HG03039 (cell line): ENCODE measurements at regions not wholly inside any gene's neighbourhood (a gene's known extent, or its start where the extent isn't known, plus 50 kb on each side); places are given as distances from the start of the nearest gene placed in this dataset.

Experiments used
- ATAC-seq: cut with Tn5 transposase; IDR thresholded peaks from one replicate; pipeline ENCODE4 v1.9.1; 2021; ENCODE audit warnings: mild to moderate bottlenecking, moderate library complexity; ENCODE audit not compliant: unreplicated experiment

- no peak for ATAC-seq
Observed at GRCh38 chr5:89260254-89260653, 377.3 kb upstream of the MEF2C start.

- ATAC-seq = no peak
Observed at GRCh38 chr5:89255845-89256463, 373.0 kb upstream of the MEF2C start.

GRCh38 chr5:89253666-89254352 lies 370.8 kb upstream of the MEF2C start:
- ATAC-seq = no peak

GRCh38 chr5:89246864-89247263 lies 363.9 kb upstream of the MEF2C start:
- ATAC-seq = no peak

- no peak for ATAC-seq
Observed at GRCh38 chr5:89246252-89246651, 363.3 kb upstream of the MEF2C start.

GRCh38 chr5:89243611-89244010 lies 360.6 kb upstream of the MEF2C start:
- no peak for ATAC-seq

GRCh38 chr5:89241186-89241585 lies 358.2 kb upstream of the MEF2C start:
- ATAC-seq = no peak

- no peak for ATAC-seq
Observed at GRCh38 chr5:89236900-89237299, 353.9 kb upstream of the MEF2C start.

GRCh38 chr5:89233462-89233861 lies 350.5 kb upstream of the MEF2C start:
- no peak for ATAC-seq

GRCh38 chr5:89232139-89232603 lies 349.2 kb upstream of the MEF2C start:
- ATAC-seq = peak; percentile 90

- no peak for ATAC-seq
Observed at GRCh38 chr5:89230178-89230577, 347.2 kb upstream of the MEF2C start.

- no peak for ATAC-seq
Observed at GRCh38 chr5:89229331-89230070, 346.5 kb upstream of the MEF2C start.

- no peak for ATAC-seq
Observed at GRCh38 chr5:89228355-89228754, 345.4 kb upstream of the MEF2C start.

- ATAC-seq = no peak
Observed at GRCh38 chr5:89218364-89218763, 335.4 kb upstream of the MEF2C start.

- no peak for ATAC-seq
Observed at GRCh38 chr5:89216606-89217005, 333.6 kb upstream of the MEF2C start.

- ATAC-seq = no peak
Observed at GRCh38 chr5:89213573-89213972, 330.6 kb upstream of the MEF2C start.

- no peak for ATAC-seq
Observed at GRCh38 chr5:89211836-89212235, 328.9 kb upstream of the MEF2C start.

GRCh38 chr5:89208811-89209210 lies 325.8 kb upstream of the MEF2C start:
- ATAC-seq = no peak

GRCh38 chr5:89208392-89208791 lies 325.4 kb upstream of the MEF2C start:
- no peak for ATAC-seq

- ATAC-seq = no peak
Observed at GRCh38 chr5:89204756-89205155, 321.8 kb upstream of the MEF2C start.

- no peak for ATAC-seq
Observed at GRCh38 chr5:89203611-89204010, 320.6 kb upstream of the MEF2C start.

- ATAC-seq = no peak
Observed at GRCh38 chr5:89200899-89201298, 317.9 kb upstream of the MEF2C start.
